ENCODE measurements at regions not wholly inside any gene's neighbourhood (a gene's known extent, or its start where the extent isn't known, plus 50 kb on each side); places are given as distances from the start of the nearest gene placed in this dataset.

GRCh38 chr3:150291515-150291914 is 116.6 kb upstream of the TSC22D2 start:
- TF ChIP-seq, protein P1, sequence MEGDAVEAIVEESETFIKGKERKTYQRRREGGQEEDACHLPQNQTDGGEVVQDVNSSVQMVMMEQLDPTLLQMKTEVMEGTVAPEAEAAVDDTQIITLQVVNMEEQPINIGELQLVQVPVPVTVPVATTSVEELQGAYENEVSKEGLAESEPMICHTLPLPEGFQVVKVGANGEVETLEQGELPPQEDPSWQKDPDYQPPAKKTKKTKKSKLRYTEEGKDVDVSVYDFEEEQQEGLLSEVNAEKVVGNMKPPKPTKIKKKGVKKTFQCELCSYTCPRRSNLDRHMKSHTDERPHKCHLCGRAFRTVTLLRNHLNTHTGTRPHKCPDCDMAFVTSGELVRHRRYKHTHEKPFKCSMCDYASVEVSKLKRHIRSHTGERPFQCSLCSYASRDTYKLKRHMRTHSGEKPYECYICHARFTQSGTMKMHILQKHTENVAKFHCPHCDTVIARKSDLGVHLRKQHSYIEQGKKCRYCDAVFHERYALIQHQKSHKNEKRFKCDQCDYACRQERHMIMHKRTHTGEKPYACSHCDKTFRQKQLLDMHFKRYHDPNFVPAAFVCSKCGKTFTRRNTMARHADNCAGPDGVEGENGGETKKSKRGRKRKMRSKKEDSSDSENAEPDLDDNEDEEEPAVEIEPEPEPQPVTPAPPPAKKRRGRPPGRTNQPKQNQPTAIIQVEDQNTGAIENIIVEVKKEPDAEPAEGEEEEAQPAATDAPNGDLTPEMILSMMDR (IDR thresholded peaks at IDR 0.05) = no peak
- no peak for TF ChIP-seq EZH2 (IDR thresholded peaks at IDR 0.05; ENCODE audit: borderline replicate concordance, insufficient read depth, low read depth, low read length, poor library complexity, severe bottlenecking)
